ENCODE measurements at regions not wholly inside any gene's neighbourhood (a gene's known extent, or its start where the extent isn't known, plus 50 kb on each side); places are given as distances from the start of the nearest gene placed in this dataset.

- no peak for DNase-seq (ENCODE audit: low spot score)
Measured at GRCh38 chr5:155200608-155201007, 187.1 kb downstream of the KIF4B start.

- no peak for DNase-seq (ENCODE audit: low spot score)
Measured at GRCh38 chr5:155211764-155212163, 198.2 kb downstream of the KIF4B start.

- no peak for DNase-seq (ENCODE audit: low spot score)
Measured at GRCh38 chr5:155222393-155222792, 208.8 kb downstream of the KIF4B start.

- no peak for DNase-seq (ENCODE audit: low spot score)
Measured at GRCh38 chr5:155229135-155229534, 215.6 kb downstream of the KIF4B start.

GRCh38 chr5:155239803-155240202 is 226.2 kb downstream of the KIF4B start:
- no peak for DNase-seq (ENCODE audit: low spot score)

GRCh38 chr5:155250596-155250995 is 237.0 kb downstream of the KIF4B start:
- no peak for DNase-seq (ENCODE audit: low spot score)

- no peak for DNase-seq (ENCODE audit: low spot score)
Measured at GRCh38 chr5:155252025-155252424, 238.5 kb downstream of the KIF4B start.

GRCh38 chr5:155252717-155253116 is 239.2 kb downstream of the KIF4B start:
- no peak for DNase-seq (ENCODE audit: low spot score)

- DNase-seq (ENCODE audit: low spot score) = no peak
Measured at GRCh38 chr5:155254399-155254798, 240.8 kb downstream of the KIF4B start.

GRCh38 chr5:155258161-155258560 is 244.6 kb downstream of the KIF4B start:
- DNase-seq (ENCODE audit: low spot score) = no peak

- no peak for DNase-seq (ENCODE audit: low spot score)
Measured at GRCh38 chr5:155259648-155260047, 246.1 kb downstream of the KIF4B start.

- no peak for DNase-seq (ENCODE audit: low spot score)
Measured at GRCh38 chr5:155260798-155261197, 247.2 kb downstream of the KIF4B start.

- no peak for DNase-seq (ENCODE audit: low spot score)
Measured at GRCh38 chr5:155263381-155263780, 249.8 kb downstream of the KIF4B start.

GRCh38 chr5:155264809-155265208 is 251.3 kb downstream of the KIF4B start:
- no peak for DNase-seq (ENCODE audit: low spot score)

- no peak for DNase-seq (ENCODE audit: low spot score)
Measured at GRCh38 chr5:155268770-155269425, 255.3 kb downstream of the KIF4B start.

- no peak for DNase-seq (ENCODE audit: low spot score)
Measured at GRCh38 chr5:155270725-155271124, 257.2 kb downstream of the KIF4B start.

- no peak for DNase-seq (ENCODE audit: low spot score)
Measured at GRCh38 chr5:155274484-155274883, 260.9 kb downstream of the KIF4B start.

GRCh38 chr5:155275222-155275621 is 261.7 kb downstream of the KIF4B start:
- DNase-seq (ENCODE audit: low spot score) = no peak

GRCh38 chr5:155276231-155276630 is 262.7 kb downstream of the KIF4B start:
- DNase-seq (ENCODE audit: low spot score) = no peak

- no peak for DNase-seq (ENCODE audit: low spot score)
Measured at GRCh38 chr5:155278532-155278931, 265.0 kb downstream of the KIF4B start.

GRCh38 chr5:155282503-155283107 is 269.1 kb downstream of the KIF4B start:
- no peak for DNase-seq (ENCODE audit: low spot score)

GRCh38 chr5:155285706-155286105 is 272.2 kb downstream of the KIF4B start:
- no peak for DNase-seq (ENCODE audit: low spot score)

GRCh38 chr5:155290937-155291336 is 277.4 kb downstream of the KIF4B start:
- DNase-seq (ENCODE audit: low spot score) = no peak

GRCh38 chr5:155293605-155294178 is 280.1 kb downstream of the KIF4B start:
- no peak for DNase-seq (ENCODE audit: low spot score)
